Occipital lobe (tissue), 1 donor: ENCODE measurements at regions not wholly inside any gene's neighbourhood (a gene's known extent, or its start where the extent isn't known, plus 50 kb on each side); places are given as distances from the start of the nearest gene placed in this dataset.

Experiments used
- DNase-seq: peaks from one replicate; lab custom pipeline; 2025; lab: John Stamatoyannopoulos, UW

DNA sequence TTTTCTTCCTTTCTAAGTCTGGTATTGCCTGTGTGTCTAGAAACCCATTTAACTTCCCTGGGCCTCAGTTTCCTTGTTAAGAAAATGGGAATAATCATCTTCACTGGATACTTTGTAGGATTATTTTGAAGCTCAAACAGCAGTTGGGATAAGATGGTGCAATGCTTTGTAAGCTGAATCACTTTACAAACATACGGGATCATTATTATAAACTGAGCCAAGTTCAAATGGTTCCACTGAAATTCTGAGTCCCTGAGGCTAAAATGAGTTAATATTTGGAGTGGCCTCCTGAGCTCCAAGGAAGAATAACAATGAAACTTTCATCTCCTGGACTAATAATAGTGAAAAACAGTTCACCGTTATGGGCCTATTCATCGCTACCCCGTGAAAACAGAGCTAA is 388.0 kb downstream of the PLPP3 start:
- DNase-seq = no peak

DNA sequence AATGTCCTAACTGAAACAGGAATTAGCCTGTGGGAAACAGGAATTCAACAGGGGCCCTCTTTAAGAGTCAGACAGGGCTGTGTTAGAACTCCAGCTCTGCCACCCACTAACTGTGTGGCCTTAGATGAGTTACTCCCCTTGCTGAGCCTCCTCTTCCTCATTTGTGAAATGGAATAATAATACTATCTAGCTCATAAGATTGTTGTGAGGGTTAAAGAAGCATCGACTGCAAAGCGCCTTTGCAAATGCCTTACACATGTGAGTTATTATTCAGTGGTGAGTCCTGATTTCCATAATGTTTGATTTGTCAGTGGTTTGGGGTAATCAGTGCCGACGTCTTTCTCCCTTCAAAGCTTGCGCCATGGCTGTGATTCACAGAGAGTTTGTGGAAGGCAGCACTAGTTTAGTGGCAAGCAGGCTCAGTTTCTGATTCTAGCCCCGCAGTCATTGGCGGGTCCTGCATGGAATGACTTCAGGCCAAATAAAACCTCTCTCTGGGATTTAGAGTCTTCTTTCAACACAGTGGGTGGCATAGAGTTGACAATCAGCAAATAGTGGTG is 388.5 kb downstream of the PLPP3 start:
- no peak for DNase-seq

DNA sequence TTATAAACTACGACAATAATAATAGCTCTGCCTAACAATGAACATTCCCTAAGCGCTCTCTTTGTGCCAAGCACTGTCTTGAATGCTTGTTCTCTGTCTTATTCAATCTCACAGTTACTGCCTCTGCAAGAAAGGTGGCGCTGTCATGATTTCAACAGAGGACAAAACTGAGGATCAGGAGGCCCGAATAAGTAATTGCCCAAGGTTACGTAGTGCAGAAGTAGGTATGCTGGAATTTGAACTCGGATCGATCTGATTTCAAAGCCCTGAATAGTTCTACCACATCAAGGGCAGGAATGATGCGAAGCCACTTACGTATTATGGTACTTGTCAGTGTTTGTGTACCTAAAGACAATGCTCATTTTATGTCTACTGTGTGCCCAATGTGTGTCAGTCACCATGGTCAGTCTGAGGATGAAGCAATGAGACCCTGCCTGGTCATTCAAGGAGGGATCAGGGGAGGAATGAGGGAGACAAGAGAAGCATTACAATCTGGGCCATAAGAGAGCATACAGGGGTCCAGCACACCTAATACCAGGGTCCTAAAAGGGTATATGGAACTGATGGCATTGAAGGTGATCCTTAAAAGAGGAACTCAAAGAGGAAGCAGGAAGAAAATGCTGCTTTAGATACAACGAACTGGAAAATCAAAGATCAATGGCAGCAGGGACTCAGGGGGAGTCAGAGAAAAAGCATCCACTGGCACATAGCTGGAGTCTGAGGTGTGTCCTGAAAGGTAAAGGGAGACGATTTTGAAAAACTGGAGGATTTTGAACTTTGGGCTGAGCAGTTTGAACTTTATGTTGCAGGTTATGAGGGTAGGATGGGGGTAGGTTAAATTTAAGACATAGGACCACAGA is 389.2 kb downstream of the PLPP3 start:
- DNase-seq = no peak

DNA sequence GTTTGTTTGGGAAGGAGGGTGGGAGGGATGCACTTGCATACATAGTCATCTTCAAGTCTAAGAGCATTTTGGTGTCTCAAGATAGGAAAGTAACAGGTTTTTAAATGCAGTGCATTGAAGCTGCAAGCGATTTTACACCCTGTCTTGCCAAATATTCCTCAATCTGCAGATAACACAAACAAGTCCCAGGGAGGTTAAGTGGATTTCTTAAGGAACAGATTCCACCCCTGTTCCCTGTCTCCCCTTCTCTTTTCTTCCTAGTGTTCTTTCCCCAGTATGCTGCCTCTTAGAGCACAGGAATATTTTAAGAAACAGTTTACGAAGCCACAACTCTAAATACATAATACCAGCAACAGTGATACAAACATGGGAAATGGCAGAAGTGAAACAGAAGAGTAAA is 389.9 kb downstream of the PLPP3 start:
- no peak for DNase-seq

DNA sequence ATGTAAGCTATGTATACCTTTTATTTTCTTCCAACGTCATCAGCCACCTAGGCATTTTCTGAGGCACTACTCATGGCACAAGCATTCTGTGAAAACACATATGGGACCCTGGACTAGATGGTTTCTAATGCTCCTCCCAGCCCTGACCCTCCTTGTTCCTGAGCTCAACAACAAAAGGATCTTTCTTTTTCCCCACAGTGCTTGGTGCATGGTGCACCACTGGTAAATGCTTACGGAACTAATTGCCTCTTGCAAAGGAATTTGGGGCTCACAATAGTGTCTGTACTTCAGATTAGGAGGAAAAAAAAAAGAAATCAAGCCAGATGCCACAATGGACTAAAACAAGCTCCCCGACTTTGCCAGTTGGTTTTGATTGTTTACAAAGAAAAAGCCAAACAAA is 390.5 kb downstream of the PLPP3 start:
- DNase-seq = no peak

DNA sequence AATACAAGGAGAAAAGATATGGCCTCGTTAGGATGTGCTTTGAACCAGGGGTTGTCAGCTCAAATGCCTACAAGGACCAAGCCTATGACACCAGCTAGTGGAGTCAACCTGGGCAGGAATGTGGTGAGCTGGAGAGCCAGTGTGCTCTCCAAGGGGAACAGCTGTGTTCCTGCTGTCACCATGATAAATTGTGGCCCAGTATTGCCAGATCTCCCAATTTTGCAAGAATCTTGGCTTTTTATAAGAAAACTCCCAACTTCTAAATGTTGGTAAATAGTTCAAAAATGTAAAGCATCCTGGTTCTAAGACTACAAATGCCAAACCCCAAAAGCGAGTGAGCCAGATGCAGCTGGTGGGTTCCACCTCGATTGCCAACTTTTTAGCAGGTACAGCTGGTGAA is 391.1 kb downstream of the PLPP3 start:
- no peak for DNase-seq

DNA sequence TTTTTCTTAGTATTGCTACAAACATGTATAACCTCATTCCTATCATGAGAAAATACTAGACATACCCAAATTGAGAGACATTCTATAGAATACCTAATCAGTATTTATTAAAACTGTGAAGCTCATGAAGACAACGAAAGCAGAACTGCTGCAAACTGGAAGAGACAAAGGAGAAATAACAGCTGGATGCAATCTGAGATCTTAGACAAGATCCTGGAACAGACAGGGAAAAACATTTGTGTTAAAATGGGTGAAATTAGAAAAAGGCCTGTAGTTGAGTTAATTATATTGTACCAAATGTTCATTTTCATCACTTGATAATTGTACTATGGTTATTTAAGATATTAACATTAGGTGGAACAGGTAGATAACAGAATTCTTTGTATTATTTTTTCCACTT is 392.0 kb downstream of the PLPP3 start:
- no peak for DNase-seq

GRCh38 chr1:56185493-56185892 is 393.9 kb downstream of the PLPP3 start:
- no peak for DNase-seq

DNA sequence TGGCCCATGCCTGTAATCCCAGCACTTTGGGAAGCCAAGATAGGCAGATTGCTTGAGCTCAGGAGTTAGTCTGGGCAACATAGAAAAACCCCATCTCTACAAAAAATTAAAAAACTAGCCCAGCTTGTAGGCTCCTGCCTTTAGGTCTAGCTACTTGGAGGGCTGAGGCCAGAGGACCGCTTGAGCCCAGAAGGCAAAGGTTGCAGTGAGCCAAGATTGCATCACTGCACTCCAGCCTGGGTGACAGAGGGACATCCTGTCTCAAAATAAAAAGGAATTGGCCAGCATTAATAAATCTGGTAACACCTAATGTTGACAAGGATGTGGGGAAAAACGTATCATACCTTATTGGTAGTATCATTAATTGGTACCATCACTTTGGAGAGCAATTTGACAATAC is 396.2 kb downstream of the PLPP3 start:
- no peak for DNase-seq

DNA sequence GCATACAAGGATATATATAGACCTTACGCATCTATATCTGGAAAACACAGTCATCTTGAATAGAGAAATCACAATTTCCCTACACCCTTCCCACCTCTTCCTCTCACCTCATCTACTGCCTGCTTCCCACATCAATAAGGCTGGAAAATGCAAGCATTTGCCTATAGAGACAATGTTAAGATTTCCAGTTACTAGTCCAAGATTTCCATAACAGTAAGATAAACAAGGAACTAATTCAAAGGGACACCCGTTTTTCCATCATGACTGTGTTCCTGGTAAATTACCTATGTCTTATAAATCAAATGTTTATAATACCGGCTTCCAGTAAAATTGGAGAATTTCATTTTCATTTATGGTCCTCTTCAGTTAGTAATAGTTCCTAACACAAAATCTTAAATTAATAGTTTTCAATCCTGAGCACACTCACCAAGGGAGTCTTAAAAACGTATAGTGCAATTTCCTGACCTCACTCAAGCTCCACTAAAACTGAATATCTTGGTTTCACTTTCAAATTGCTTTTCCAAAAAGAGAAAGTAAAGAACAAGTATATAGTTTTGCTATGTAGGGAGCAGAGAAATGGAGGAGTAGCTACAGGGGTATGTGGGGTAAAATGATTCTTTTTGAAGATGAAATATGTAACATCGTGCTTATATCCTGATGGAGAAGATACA is 398.7 kb downstream of the PLPP3 start:
- DNase-seq = no peak

DNA sequence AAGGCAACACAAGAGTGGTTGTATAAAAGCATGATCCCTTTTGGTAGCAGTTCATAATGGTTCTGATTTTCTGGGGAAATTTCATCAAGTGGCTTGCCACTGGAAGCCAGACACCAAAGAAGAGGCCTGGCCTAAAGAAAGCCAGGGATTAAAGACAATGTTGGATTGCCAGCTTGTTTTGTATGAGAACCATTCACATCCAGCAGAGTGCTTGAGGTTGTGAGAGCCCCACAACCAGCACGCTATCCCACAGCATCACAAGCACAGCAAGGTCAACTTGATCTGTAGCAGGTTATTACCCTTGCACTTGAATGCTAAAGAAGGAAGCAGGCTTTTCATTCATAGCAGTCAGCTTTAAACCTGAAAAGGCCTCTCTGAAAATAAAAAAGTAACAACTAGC is 399.8 kb downstream of the PLPP3 start:
- no peak for DNase-seq

DNA sequence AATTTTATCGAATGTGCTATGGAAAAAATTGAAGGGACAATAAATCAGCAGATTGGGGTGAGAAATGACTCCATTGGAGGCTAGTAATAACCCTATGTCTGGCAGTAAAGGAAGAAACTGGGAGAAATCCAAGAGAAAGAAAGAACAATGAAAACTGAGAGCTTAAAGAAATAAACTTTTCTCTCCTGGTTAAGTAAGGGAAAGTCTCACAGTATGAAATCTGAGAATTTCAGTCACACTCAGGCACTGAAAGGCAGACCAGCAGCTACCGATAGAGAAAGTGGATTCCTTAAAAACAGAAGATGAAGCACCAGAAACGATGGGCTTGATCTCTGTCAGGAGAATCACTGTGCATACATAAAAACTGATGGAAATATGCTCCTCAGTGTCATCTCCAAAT is 404.2 kb downstream of the PLPP3 start:
- DNase-seq = no peak

GRCh38 chr1:56174176-56174885 is 405.0 kb downstream of the PLPP3 start:
- DNase-seq = no peak

- DNase-seq = no peak
These were observed 405.6 kb downstream of the PLPP3 start for GRCh38 chr1:56173736-56174135.

DNA sequence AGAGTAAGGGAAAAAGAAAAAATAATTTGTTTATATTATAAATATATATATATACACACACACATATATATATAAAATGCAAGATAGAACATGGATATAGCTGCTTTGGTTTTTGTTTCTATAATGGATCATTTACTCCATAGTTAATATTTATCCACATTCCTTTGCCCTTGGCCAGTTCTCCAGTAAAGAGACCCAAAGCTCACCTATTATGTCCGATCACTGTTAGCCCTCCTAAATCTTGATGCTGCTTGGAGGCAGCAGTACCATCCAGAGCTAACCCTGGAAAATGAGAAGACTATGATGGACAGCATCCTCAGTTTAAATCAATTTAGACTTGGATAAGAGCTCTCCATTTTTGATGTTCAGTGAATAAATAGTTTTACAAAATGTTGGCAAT is 407.7 kb downstream of the PLPP3 start:
- no peak for DNase-seq

- DNase-seq = no peak
These were observed 408.5 kb downstream of the PLPP3 start for GRCh38 chr1:56170784-56171320.

DNA sequence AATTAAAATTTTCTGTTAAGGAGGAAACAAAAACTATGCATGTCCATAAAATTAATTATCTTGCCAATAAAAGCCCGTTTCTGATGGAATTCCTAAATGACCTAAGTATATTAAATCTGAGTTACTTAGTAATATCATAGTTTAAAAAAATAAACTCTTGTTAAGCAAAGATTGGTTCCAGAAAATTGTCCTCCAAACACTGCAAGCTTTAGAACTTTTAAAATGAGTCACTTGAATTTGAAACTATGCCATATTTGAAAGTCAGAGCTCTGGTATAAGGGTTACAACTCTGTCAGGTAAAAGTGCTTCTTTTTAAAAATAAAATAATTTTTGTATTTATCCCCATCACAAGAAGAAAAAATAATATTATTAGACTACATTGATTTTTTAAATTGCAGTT is 409.5 kb downstream of the PLPP3 start:
- DNase-seq = no peak

GRCh38 chr1:56168176-56168575 is 411.2 kb downstream of the PLPP3 start:
- no peak for DNase-seq

DNA sequence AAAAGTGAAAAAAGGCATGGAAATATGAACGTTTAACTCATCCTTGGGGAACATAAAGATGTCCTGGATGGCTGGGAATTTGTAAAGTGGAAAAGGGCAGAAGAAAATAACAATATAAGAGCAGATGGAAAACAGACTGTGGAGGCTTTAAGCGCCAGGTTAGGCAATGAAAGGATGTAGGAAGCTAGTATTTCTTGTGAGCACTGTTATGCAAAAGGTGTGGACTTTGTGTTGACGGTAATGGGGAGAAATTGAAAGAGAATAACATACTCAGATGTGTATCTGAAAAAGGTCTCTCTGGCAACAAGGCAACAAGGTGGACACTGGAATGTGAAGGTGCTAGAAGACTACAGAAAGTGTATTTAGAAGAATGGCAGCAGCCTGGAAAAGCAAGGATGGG is 411.8 kb downstream of the PLPP3 start:
- no peak for DNase-seq

DNA sequence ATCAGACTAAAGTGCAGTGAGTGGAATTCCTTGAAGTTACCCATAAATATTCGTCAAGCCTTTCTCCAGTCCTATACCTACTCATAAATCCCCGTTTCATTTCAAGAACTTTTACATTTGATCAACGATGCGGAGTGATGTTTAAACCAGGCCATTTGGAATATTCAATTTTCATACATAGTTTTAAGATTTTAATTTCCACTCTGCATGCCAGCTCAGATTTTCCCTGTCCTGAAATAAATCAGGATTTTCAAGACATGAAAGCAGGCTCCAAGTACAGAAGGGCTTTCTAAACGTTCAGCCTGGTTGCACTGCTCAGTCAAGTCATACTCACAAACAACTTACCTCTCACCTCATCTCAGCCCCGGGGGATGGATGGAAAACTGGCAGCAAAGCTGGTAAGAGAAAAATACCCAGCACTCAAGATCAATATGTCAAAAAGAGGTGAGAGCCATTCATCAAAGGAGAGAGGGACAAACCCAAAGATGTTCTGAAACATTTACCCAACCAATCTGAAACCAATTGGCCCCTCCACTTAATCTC is 418.5 kb downstream of the PLPP3 start:
- DNase-seq = no peak

- DNase-seq = no peak
These were observed 422.1 kb downstream of the PLPP3 start for GRCh38 chr1:56156971-56157876.
